ENCODE measurements at regions not wholly inside any gene's neighbourhood (a gene's known extent, or its start where the extent isn't known, plus 50 kb on each side); places are given as distances from the start of the nearest gene placed in this dataset.

GRCh38 chr3:194206320-194206719, 70.4 kb downstream of the HES1 start:
- Mint-ChIP-seq H3K27ac (ENCODE audit: unreplicated experiment) (no peak overlapping the region), H3K36me3 (ENCODE audit: unreplicated experiment) (no peaks in the 10 kb centered on the region), H3K4me1 (ENCODE audit: low read depth, unreplicated experiment) (peaks cover 7% of the 10 kb centered on the region), H3K9me3 (ENCODE audit: unreplicated experiment) (peaks cover 2% of the 10 kb centered on the region), H3K27me3 (ENCODE audit: unreplicated experiment) (peaks cover 7% of the 10 kb centered on the region), H3K4me3 (ENCODE audit: unreplicated experiment) (no peak overlapping the region)
- DNase-seq: no peak
- no peak for TF ChIP-seq CTCF (IDR thresholded peaks at IDR 0.05; ENCODE audit: partially characterized antibody, unreplicated experiment)

- H3K27me3 Mint-ChIP-seq (ENCODE audit: unreplicated experiment): peaks cover 5% of the 10 kb centered on the region
- H3K36me3 Mint-ChIP-seq (ENCODE audit: unreplicated experiment): no peaks in the 10 kb centered on the region
- no peak overlapping the region for H3K27ac Mint-ChIP-seq (ENCODE audit: unreplicated experiment)
- TF ChIP-seq CTCF (IDR thresholded peaks at IDR 0.05; ENCODE audit: partially characterized antibody, unreplicated experiment): no peak
- no peaks in the 10 kb centered on the region for H3K9me3 Mint-ChIP-seq (ENCODE audit: unreplicated experiment)
- H3K4me1 Mint-ChIP-seq (ENCODE audit: low read depth, unreplicated experiment): peaks cover 11% of the 10 kb centered on the region
- no peak for DNase-seq
- H3K4me3 Mint-ChIP-seq (ENCODE audit: unreplicated experiment): no peak overlapping the region
These were observed 72.8 kb downstream of the HES1 start for GRCh38 chr3:194208709-194209108.

GRCh38 chr3:194212161-194212844, 76.4 kb downstream of the HES1 start:
- H3K27me3 Mint-ChIP-seq (ENCODE audit: unreplicated experiment): no peaks in the 10 kb centered on the region
- H3K36me3 Mint-ChIP-seq (ENCODE audit: unreplicated experiment): peaks cover 3% of the 10 kb centered on the region
- no peak for DNase-seq
- no peak overlapping the region for H3K4me3 Mint-ChIP-seq (ENCODE audit: unreplicated experiment)
- H3K4me1 Mint-ChIP-seq (ENCODE audit: low read depth, unreplicated experiment): peaks cover 3% of the 10 kb centered on the region
- H3K9me3 Mint-ChIP-seq (ENCODE audit: unreplicated experiment): no peaks in the 10 kb centered on the region
- no peak for TF ChIP-seq CTCF (IDR thresholded peaks at IDR 0.05; ENCODE audit: partially characterized antibody, unreplicated experiment)
- H3K27ac Mint-ChIP-seq (ENCODE audit: unreplicated experiment): no peak overlapping the region

- Mint-ChIP-seq H3K4me1 (ENCODE audit: low read depth, unreplicated experiment) (peaks cover 3% of the 10 kb centered on the region), H3K27ac (ENCODE audit: unreplicated experiment) (no peak overlapping the region)
These were observed 76.9 kb downstream of the HES1 start for GRCh38 chr3:194212845-194213331.

More at GRCh38 chr3:194212845-194213331, 76.9 kb downstream of the HES1 start:
- Mint-ChIP-seq H3K27me3 (ENCODE audit: unreplicated experiment) (no peaks in the 10 kb centered on the region), H3K4me3 (ENCODE audit: unreplicated experiment) (no peak overlapping the region), H3K36me3 (ENCODE audit: unreplicated experiment) (peaks cover 3% of the 10 kb centered on the region), H3K9me3 (ENCODE audit: unreplicated experiment) (no peaks in the 10 kb centered on the region)
- no peak for DNase-seq
- no peak for TF ChIP-seq CTCF (IDR thresholded peaks at IDR 0.05; ENCODE audit: partially characterized antibody, unreplicated experiment)

All from glutamatergic neuron (in vitro differentiated cells).